ENCODE measurements at regions not wholly inside any gene's neighbourhood (a gene's known extent, or its start where the extent isn't known, plus 50 kb on each side); places are given as distances from the start of the nearest gene placed in this dataset.

DNA sequence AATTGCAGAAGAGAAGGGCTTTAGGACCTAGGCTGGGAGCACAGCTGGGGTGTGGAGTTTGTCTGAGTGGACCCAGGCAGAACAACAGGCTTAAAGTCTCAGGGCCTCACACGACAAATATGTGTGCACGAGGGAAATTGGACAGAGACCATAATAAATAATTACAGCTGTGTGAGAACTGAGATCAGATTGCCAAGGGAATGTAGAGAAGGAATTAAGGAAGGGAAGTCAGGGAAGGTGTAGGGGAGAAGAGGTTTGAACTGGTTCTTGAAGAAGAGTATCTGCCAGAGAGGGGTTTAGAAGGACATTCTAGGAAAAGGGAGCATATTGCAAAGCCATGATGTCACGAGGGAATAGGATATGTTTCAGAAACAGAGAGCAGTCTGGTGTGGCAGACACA, 120.7 kb upstream of the TSPAN5 start:
- in situ Hi-C loops (cut with MboI; ENCODE audit: low sequenced_read_pairs) = no loop called here
- H3K27ac ChIP-seq (ENCODE audit: insufficient read depth, low read length) = no peak overlapping the region
- no peak overlapping the region for H3K56ac ChIP-seq (ENCODE audit: extremely low read depth, insufficient read depth, low read length)
- H2AFZ ChIP-seq (replicated peaks; ENCODE audit: low read length, poor library complexity) = no peak overlapping the region
- no peak for TF ChIP-seq FOS (IDR thresholded peaks at IDR 0.05; ENCODE audit: low read depth, low read length)
- TF ChIP-seq MAZ (IDR thresholded peaks at IDR 0.05; ENCODE audit: borderline replicate concordance, low read depth, low read length) = no peak
- no peak for TF ChIP-seq NFE2L2 (IDR thresholded peaks at IDR 0.05; ENCODE audit: low read depth, low read length)
- TF ChIP-seq MXI1 (IDR thresholded peaks at IDR 0.05; ENCODE audit: borderline replicate concordance, low read depth, low read length) = no peak
- TF ChIP-seq, protein P1, sequence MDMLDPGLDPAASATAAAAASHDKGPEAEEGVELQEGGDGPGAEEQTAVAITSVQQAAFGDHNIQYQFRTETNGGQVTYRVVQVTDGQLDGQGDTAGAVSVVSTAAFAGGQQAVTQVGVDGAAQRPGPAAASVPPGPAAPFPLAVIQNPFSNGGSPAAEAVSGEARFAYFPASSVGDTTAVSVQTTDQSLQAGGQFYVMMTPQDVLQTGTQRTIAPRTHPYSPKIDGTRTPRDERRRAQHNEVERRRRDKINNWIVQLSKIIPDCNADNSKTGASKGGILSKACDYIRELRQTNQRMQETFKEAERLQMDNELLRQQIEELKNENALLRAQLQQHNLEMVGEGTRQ (IDR thresholded peaks at IDR 0.05; ENCODE audit: low read depth, low read length) = no peak
- TF ChIP-seq POLR2A (IDR thresholded peaks at IDR 0.05; ENCODE audit: low read depth, low read length) = no peak
- no peak for TF ChIP-seq SMC3 (IDR thresholded peaks at IDR 0.05; ENCODE audit: low read depth, low read length)
- no peak for TF ChIP-seq BHLHE40 (IDR thresholded peaks at IDR 0.05; ENCODE audit: low read depth, low read length)
- no peak for TF ChIP-seq CEBPB (IDR thresholded peaks at IDR 0.05; ENCODE audit: low read depth, low read length)
- TF ChIP-seq MAFK (IDR thresholded peaks at IDR 0.05; ENCODE audit: low read depth, low read length) = no peak
- TF ChIP-seq RCOR1 (IDR thresholded peaks at IDR 0.05; ENCODE audit: insufficient replicate concordance, low read length) = no peak
- no peak for TF ChIP-seq RFX5 (IDR thresholded peaks at IDR 0.05; ENCODE audit: low read depth, low read length)
- no peak for TF ChIP-seq CHD1 (IDR thresholded peaks at IDR 0.05; ENCODE audit: low read depth, low read length)
- TF ChIP-seq, protein P2, sequence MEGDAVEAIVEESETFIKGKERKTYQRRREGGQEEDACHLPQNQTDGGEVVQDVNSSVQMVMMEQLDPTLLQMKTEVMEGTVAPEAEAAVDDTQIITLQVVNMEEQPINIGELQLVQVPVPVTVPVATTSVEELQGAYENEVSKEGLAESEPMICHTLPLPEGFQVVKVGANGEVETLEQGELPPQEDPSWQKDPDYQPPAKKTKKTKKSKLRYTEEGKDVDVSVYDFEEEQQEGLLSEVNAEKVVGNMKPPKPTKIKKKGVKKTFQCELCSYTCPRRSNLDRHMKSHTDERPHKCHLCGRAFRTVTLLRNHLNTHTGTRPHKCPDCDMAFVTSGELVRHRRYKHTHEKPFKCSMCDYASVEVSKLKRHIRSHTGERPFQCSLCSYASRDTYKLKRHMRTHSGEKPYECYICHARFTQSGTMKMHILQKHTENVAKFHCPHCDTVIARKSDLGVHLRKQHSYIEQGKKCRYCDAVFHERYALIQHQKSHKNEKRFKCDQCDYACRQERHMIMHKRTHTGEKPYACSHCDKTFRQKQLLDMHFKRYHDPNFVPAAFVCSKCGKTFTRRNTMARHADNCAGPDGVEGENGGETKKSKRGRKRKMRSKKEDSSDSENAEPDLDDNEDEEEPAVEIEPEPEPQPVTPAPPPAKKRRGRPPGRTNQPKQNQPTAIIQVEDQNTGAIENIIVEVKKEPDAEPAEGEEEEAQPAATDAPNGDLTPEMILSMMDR (conservative IDR thresholded peaks at IDR 0.05; ENCODE audit: low read depth, low read length) = no peak
- TF ChIP-seq RAD21 (IDR thresholded peaks at IDR 0.05; ENCODE audit: low read length) = no peak
- TF ChIP-seq, protein P3, sequence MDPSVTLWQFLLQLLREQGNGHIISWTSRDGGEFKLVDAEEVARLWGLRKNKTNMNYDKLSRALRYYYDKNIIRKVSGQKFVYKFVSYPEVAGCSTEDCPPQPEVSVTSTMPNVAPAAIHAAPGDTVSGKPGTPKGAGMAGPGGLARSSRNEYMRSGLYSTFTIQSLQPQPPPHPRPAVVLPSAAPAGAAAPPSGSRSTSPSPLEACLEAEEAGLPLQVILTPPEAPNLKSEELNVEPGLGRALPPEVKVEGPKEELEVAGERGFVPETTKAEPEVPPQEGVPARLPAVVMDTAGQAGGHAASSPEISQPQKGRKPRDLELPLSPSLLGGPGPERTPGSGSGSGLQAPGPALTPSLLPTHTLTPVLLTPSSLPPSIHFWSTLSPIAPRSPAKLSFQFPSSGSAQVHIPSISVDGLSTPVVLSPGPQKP (IDR thresholded peaks at IDR 0.05; ENCODE audit: borderline replicate concordance, low read depth, low read length) = no peak
- ATAC-seq (ENCODE audit: low read depth) (no peak; the same call in 1 of the 2 replicates), DNase-seq (peak; percentile 13)
- 100% methylated on average over 1 of the region's 3 CpGs; no CpG with 5 or more reads in 1 of the 2 experiments for WGBS, 2 experiments (ENCODE audit: extremely low coverage in 2 of 2, insufficient read length in 1 of 2)
- no peak overlapping the region for H4K5ac ChIP-seq (ENCODE audit: low read depth, low read length)
- peaks cover 17% of the 10 kb centered on the region for H3K4me1 ChIP-seq (ENCODE audit: control insufficient read depth, insufficient read depth, low read length)
- no peaks in the 10 kb centered on the region for H3K36me3 ChIP-seq (ENCODE audit: control insufficient read depth, insufficient read depth, low read length)
- 0 out of 2 replicates have a peak overlapping the region, but pooled peaks have one; percentile 2 for H3K18ac ChIP-seq (ENCODE audit: low read depth, low read length)
- H4K20me1 ChIP-seq (ENCODE audit: insufficient read depth, low read length) = no peaks in the 10 kb centered on the region
- no peak overlapping the region for H3K4me2 ChIP-seq (ENCODE audit: low read depth, low read length)
- no peak overlapping the region for H3K23ac ChIP-seq (ENCODE audit: low read depth, low read length)
- ChIA-PET POLR2A (ENCODE audit: unreplicated experiment) (no interaction called here), CTCF (no interaction called here)
- H3K4me3 ChIP-seq (ENCODE audit: insufficient read depth, low read depth, low read length) = no peak overlapping the region
- no peak overlapping the region for H4K8ac ChIP-seq (ENCODE audit: low read depth in 2 of 2, low read length in 2 of 2)
- no peak overlapping the region for H3K4ac ChIP-seq (ENCODE audit: low read depth, low read length)
- BruUV-seq (replicated peaks) = no TSS peak
- H2BK120ac ChIP-seq (ENCODE audit: low read depth, low read length) = no peak overlapping the region
- H3K9ac ChIP-seq (ENCODE audit: low read depth, low read length) = no peak overlapping the region
- peaks cover 16% of the 10 kb centered on the region for H3K27me3 ChIP-seq (ENCODE audit: control insufficient read depth, insufficient read depth, low read length)
- no peaks in the 10 kb centered on the region for H3K9me3 ChIP-seq (ENCODE audit: control insufficient read depth, insufficient read depth, low read length)
- H4K91ac ChIP-seq (ENCODE audit: insufficient read depth, low read depth, low read length) = no peak overlapping the region
- H3K14ac ChIP-seq (replicated peaks; ENCODE audit: low read depth, low read length) = no peak overlapping the region; the same call in 1 of the 2 replicates
- no peak overlapping the region for H2BK20ac ChIP-seq (ENCODE audit: low read depth, low read length)
- H2BK15ac ChIP-seq (ENCODE audit: low read depth, low read length) = 0 out of 3 replicates have a peak overlapping the region, but pooled peaks have one; percentile 8
- dilution Hi-C loops (cut with HindIII; ENCODE audit: low sequenced_read_pairs, unreplicated experiment) = no loop called here
- H3K9me1 ChIP-seq (ENCODE audit: insufficient read depth, low read length) = no peaks in the 10 kb centered on the region
- no peak overlapping the region for H2BK5ac ChIP-seq (ENCODE audit: low read depth, low read length, poor library complexity, severe bottlenecking)
- intact Hi-C loops (cut with micrococcal nuclease) = loop anchor here (2.0 kb wide), 1 partner anchor 150 kb away; the partner anchor contains the start of gene EIF4E
- H2AK5ac ChIP-seq (ENCODE audit: low read depth, low read length) = peak overlapping the region; percentile 25; the same call in 1 of the 2 replicates
- no peaks in the 10 kb centered on the region for H3K79me1 ChIP-seq (ENCODE audit: low read depth in 1 of 2, low read length in 2 of 2)
- no peak overlapping the region for H2AK9ac ChIP-seq (replicated peaks; ENCODE audit: low read depth, low read length, poor library complexity)
